Chondrocyte (in vitro differentiated cells): ENCODE measurements at regions not wholly inside any gene's neighbourhood (a gene's known extent, or its start where the extent isn't known, plus 50 kb on each side); places are given as distances from the start of the nearest gene placed in this dataset.

Source experiments
- DNase-seq: peaks from one replicate; pipeline ENCODE4 v3.0.0; 2021; ENCODE audit warnings: mixed read lengths, low spot score
- H3K27ac Mint-ChIP-seq: one replicate; pipeline ENCODE4 v1.8.0; 2021; ENCODE audit warnings: mild to moderate bottlenecking, moderate library complexity, mixed read lengths; ENCODE audit not compliant: unreplicated experiment
- H3K27me3 Mint-ChIP-seq: 2 replicates; pipeline ENCODE4 v1.8.0; 2021; ENCODE audit warnings: low read depth, mixed read lengths
- H3K36me3 Mint-ChIP-seq: 2 replicates; pipeline ENCODE4 v1.8.0; 2021; ENCODE audit warnings: low read depth, mixed read lengths
- H3K4me1 Mint-ChIP-seq: 2 replicates; pipeline ENCODE4 v1.8.0; 2021; ENCODE audit warnings: low read depth, mild to moderate bottlenecking, mixed read lengths
- H3K4me3 Mint-ChIP-seq: one replicate; pipeline ENCODE4 v1.8.0; 2021; ENCODE audit warnings: mild to moderate bottlenecking, moderate library complexity, mixed read lengths; ENCODE audit not compliant: unreplicated experiment
- H3K9me3 Mint-ChIP-seq: 2 replicates; pipeline ENCODE4 v1.8.0; 2021; ENCODE audit warnings: low read depth, mixed read lengths
- CTCF ChIP-seq: fragments of 200-600 bp; sonication (generic); IDR thresholded peaks from 2 replicates; pipeline ENCODE4 v1.5.0; 2021; ENCODE audit warnings: antibody characterized with exemption, mild to moderate bottlenecking, moderate library complexity

GRCh38 chr4:71136071-71136470, 142.6 kb downstream of the DCK start:
- no peak for TF ChIP-seq CTCF
- H3K4me1 Mint-ChIP-seq: peaks cover 2% of the 10 kb centered on the region
- H3K9me3 Mint-ChIP-seq: no peaks in the 10 kb centered on the region
- no peaks in the 10 kb centered on the region for H3K36me3 Mint-ChIP-seq
- peaks cover 9% of the 10 kb centered on the region for H3K27me3 Mint-ChIP-seq
- no peak overlapping the region for H3K27ac Mint-ChIP-seq
- DNase-seq: no peak
- H3K4me3 Mint-ChIP-seq: no peak overlapping the region

GRCh38 chr4:71138007-71138615, 144.7 kb downstream of the DCK start:
- H3K4me1 Mint-ChIP-seq: no peaks in the 10 kb centered on the region
- no peak for DNase-seq
- H3K27me3 Mint-ChIP-seq: peaks cover 12% of the 10 kb centered on the region
- H3K27ac Mint-ChIP-seq: no peak overlapping the region
- TF ChIP-seq CTCF: no peak
- no peaks in the 10 kb centered on the region for H3K36me3 Mint-ChIP-seq
- no peak overlapping the region for H3K4me3 Mint-ChIP-seq
- H3K9me3 Mint-ChIP-seq: no peaks in the 10 kb centered on the region

- Mint-ChIP-seq H3K4me3 (no peak overlapping the region), H3K27ac (no peak overlapping the region), H3K4me1 (no peaks in the 10 kb centered on the region), H3K9me3 (peaks cover 1% of the 10 kb centered on the region), H3K36me3 (no peaks in the 10 kb centered on the region), H3K27me3 (peaks cover 17% of the 10 kb centered on the region)
- no peak for DNase-seq
- no peak for TF ChIP-seq CTCF
Observed at GRCh38 chr4:71140563-71140962, 147.1 kb downstream of the DCK start.

- Mint-ChIP-seq H3K27me3 (peaks cover 20% of the 10 kb centered on the region), H3K4me3 (no peak overlapping the region), H3K4me1 (no peaks in the 10 kb centered on the region), H3K36me3 (no peaks in the 10 kb centered on the region), H3K27ac (no peak overlapping the region), H3K9me3 (peaks cover 4% of the 10 kb centered on the region)
- no peak for TF ChIP-seq CTCF
- no peak for DNase-seq
Observed at GRCh38 chr4:71141125-71141524, 147.7 kb downstream of the DCK start.

- Mint-ChIP-seq H3K4me3 (no peak overlapping the region), H3K27ac (no peak overlapping the region), H3K27me3 (peaks cover 19% of the 10 kb centered on the region), H3K9me3 (peaks cover 8% of the 10 kb centered on the region), H3K4me1 (no peaks in the 10 kb centered on the region), H3K36me3 (no peaks in the 10 kb centered on the region)
- no peak for DNase-seq
- TF ChIP-seq CTCF: no peak
Observed at GRCh38 chr4:71147261-71147660, 153.8 kb downstream of the DCK start.
